HCT116 (cell line): ENCODE measurements at regions not wholly inside any gene's neighbourhood (a gene's known extent, or its start where the extent isn't known, plus 50 kb on each side); places are given as distances from the start of the nearest gene placed in this dataset.

Source experiments
- EZH2 ChIP-seq: fragments of 200-600 bp; sonication (generic); IDR thresholded peaks from 2 replicates; pipeline ENCODE4 v1.6.1; 2017; ENCODE audit warnings: antibody characterized with exemption, mixed run types
- POLR2A ChIP-seq: IDR thresholded peaks from 2 replicates; pipeline ENCODE4 v1.7.0; 2011; ENCODE audit warnings: borderline replicate concordance; ENCODE audit not compliant: insufficient read depth, insufficient read length; ENCODE audit errors: extremely low read depth
- POLR2AphosphoS5 ChIP-seq: IDR thresholded peaks from 2 replicates; pipeline ENCODE4 v1.6.1; 2011; ENCODE audit warnings: mild to moderate bottlenecking, low read depth, low read length, moderate library complexity
- SIN3A ChIP-seq: IDR thresholded peaks from 2 replicates; pipeline ENCODE4 v1.6.1; 2012; ENCODE audit warnings: low read depth
- YY1 ChIP-seq: IDR thresholded peaks from 2 replicates; pipeline ENCODE4 v1.6.1; 2011; ENCODE audit warnings: low read length, low read depth, moderate library complexity, mild to moderate bottlenecking; ENCODE audit not compliant: insufficient replicate concordance; ENCODE audit errors: extremely low read depth
- ZFX ChIP-seq: fragments of 450-650 bp; IDR thresholded peaks from 2 replicates; pipeline ENCODE4 v1.6.1; 2017
- TF ChIP-seq, protein P1 (sequence below), 3 experiments: fragments of 200-600 bp in 1 of 3; sonication (generic) in 1 of 3; IDR thresholded peaks in 2 of 3; conservative IDR thresholded peaks in 1 of 3; 2 replicates each; pipeline ENCODE4 v1.5.1; 2012 to 2017; ENCODE audit warnings: low read depth in 2 of 3, low read length in 2 of 3, antibody characterized with exemption in 1 of 3, borderline replicate concordance in 1 of 3, control low read depth in 1 of 3, mild to moderate bottlenecking in 1 of 3, mixed read lengths in 1 of 3, mixed run types in 1 of 3, moderate library complexity in 1 of 3; ENCODE audit not compliant: insufficient read depth in 1 of 3
- TF ChIP-seq, protein P2 (sequence below): IDR thresholded peaks from 2 replicates; pipeline ENCODE4 v1.6.1; 2012
- TF ChIP-seq, protein P3 (sequence below): IDR thresholded peaks from 2 replicates; pipeline ENCODE4 v1.6.1; 2012; ENCODE audit warnings: low read depth
- TF ChIP-seq, protein P4 (sequence below): IDR thresholded peaks from 2 replicates; pipeline ENCODE4 v1.6.1; 2012

DNA sequence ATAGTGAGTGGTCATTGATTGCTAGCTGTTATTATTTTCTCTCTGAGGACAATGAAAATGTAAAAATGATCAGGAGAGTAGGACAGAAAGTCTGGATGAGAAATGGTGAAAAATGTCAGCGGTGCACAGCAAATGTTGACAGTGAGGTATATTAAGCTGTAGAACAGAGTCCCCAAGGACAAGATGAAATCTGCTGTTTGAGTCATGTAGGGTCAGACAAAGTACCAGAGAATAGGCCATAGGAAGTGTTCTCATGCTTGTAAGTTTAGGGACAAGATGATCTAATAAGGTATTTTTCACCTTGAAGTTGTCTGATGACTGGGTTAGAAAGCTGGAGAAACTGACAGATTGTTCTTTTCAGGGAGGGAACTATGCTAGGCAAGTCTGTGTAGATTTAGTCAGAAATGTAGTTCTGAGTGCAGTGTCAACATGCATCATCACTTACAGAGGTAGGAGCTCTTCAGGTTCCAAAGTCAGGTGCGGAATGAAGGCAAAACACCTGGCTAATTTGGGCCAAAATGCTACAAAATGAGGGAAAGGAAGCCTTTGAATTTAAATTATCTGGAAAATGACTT, 369.3 kb downstream of the DLEU7 start:
- TF ChIP-seq, protein P1, sequence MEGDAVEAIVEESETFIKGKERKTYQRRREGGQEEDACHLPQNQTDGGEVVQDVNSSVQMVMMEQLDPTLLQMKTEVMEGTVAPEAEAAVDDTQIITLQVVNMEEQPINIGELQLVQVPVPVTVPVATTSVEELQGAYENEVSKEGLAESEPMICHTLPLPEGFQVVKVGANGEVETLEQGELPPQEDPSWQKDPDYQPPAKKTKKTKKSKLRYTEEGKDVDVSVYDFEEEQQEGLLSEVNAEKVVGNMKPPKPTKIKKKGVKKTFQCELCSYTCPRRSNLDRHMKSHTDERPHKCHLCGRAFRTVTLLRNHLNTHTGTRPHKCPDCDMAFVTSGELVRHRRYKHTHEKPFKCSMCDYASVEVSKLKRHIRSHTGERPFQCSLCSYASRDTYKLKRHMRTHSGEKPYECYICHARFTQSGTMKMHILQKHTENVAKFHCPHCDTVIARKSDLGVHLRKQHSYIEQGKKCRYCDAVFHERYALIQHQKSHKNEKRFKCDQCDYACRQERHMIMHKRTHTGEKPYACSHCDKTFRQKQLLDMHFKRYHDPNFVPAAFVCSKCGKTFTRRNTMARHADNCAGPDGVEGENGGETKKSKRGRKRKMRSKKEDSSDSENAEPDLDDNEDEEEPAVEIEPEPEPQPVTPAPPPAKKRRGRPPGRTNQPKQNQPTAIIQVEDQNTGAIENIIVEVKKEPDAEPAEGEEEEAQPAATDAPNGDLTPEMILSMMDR (IDR thresholded peaks at IDR 0.05 in 2 of 3, conservative IDR thresholded peaks at IDR 0.05 in 1 of 3; ENCODE audit: borderline replicate concordance in 1 of 3, insufficient read depth in 1 of 3, low read depth in 2 of 3, low read length in 2 of 3): no peak
- TF ChIP-seq YY1 (no peak), EZH2 (no peak), SIN3A (no peak), POLR2AphosphoS5 (no peak), POLR2A (no peak), ZFX (no peak)
- TF ChIP-seq, protein P2, sequence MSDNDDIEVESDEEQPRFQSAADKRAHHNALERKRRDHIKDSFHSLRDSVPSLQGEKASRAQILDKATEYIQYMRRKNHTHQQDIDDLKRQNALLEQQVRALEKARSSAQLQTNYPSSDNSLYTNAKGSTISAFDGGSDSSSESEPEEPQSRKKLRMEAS: no peak
- TF ChIP-seq, protein P3, sequence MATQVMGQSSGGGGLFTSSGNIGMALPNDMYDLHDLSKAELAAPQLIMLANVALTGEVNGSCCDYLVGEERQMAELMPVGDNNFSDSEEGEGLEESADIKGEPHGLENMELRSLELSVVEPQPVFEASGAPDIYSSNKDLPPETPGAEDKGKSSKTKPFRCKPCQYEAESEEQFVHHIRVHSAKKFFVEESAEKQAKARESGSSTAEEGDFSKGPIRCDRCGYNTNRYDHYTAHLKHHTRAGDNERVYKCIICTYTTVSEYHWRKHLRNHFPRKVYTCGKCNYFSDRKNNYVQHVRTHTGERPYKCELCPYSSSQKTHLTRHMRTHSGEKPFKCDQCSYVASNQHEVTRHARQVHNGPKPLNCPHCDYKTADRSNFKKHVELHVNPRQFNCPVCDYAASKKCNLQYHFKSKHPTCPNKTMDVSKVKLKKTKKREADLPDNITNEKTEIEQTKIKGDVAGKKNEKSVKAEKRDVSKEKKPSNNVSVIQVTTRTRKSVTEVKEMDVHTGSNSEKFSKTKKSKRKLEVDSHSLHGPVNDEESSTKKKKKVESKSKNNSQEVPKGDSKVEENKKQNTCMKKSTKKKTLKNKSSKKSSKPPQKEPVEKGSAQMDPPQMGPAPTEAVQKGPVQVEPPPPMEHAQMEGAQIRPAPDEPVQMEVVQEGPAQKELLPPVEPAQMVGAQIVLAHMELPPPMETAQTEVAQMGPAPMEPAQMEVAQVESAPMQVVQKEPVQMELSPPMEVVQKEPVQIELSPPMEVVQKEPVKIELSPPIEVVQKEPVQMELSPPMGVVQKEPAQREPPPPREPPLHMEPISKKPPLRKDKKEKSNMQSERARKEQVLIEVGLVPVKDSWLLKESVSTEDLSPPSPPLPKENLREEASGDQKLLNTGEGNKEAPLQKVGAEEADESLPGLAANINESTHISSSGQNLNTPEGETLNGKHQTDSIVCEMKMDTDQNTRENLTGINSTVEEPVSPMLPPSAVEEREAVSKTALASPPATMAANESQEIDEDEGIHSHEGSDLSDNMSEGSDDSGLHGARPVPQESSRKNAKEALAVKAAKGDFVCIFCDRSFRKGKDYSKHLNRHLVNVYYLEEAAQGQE: no peak
- TF ChIP-seq, protein P4, sequence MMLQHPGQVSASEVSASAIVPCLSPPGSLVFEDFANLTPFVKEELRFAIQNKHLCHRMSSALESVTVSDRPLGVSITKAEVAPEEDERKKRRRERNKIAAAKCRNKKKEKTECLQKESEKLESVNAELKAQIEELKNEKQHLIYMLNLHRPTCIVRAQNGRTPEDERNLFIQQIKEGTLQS: no peak
